Mucosa of descending colon (tissue), 3 donors: ENCODE measurements at regions not wholly inside any gene's neighbourhood (a gene's known extent, or its start where the extent isn't known, plus 50 kb on each side); places are given as distances from the start of the nearest gene placed in this dataset.

Experiments used
- ATAC-seq: fragments of 200-7000 bp; cut with Tn5 transposase; one replicate; pipeline ENCODE4 v1.9.1; 2020; ENCODE audit warnings: mild to moderate bottlenecking, moderate library complexity
- DNase-seq, 3 donors: peaks; one replicate each; pipeline ENCODE4 v3.0.0-alpha.2; 2020
- H3K36me3 ChIP-seq: fragments of 200-600 bp; one replicate; pipeline ENCODE4 v1.8.0; 2021; ENCODE audit warnings: low read depth, mild to moderate bottlenecking
- H3K4me1 ChIP-seq: fragments of 200-600 bp; one replicate; pipeline ENCODE4 v1.8.0; 2021; ENCODE audit warnings: low read depth, mild to moderate bottlenecking
- H3K4me3 ChIP-seq: fragments of 200-600 bp; one replicate; pipeline ENCODE4 v1.8.0; 2021; ENCODE audit warnings: mild to moderate bottlenecking
- H3K9me3 ChIP-seq: fragments of 200-600 bp; one replicate; pipeline ENCODE4 v1.8.0; 2021; ENCODE audit warnings: mild to moderate bottlenecking
- CTCF ChIP-seq: fragments of 200-600 bp; IDR thresholded peaks from one replicate; pipeline ENCODE4 v1.8.0; 2022; ENCODE audit warnings: antibody characterized with exemption, mild to moderate bottlenecking
- intact Hi-C, 2 donors: fragments of 100-400 bp; cut with DNase I in 1 of 2; cut with micrococcal nuclease in 1 of 2; formaldehyde crosslinking; loops; one replicate each; pipeline versions ENCODE4 v1.11.0 to v1.11.1; 2022; cut with DNase I, micrococcal nuclease
- donor health status: DM: no; HTN: no; CAD: no; lungs with moderate emphysema.
- donor health status: DM: no; HTN: no; CAD: no.
- donor health status: DM: no; HTN: yes; CAD: no.

- Histone ChIP-seq H3K9me3 (no peaks in the 10 kb centered on the region), H3K4me1 (no peaks in the 10 kb centered on the region), H3K4me3 (no peak overlapping the region), H3K36me3 (no peaks in the 10 kb centered on the region)
- intact Hi-C loops = no loop called here
- DNase-seq = no peak
- TF ChIP-seq CTCF = no peak
- ATAC-seq = no peak
Measured at GRCh38 chr3:174336784-174337183, 522.4 kb upstream of the NAALADL2 start.

- H3K4me3 ChIP-seq = no peak overlapping the region
- H3K4me1 ChIP-seq = no peaks in the 10 kb centered on the region
- H3K36me3 ChIP-seq = no peaks in the 10 kb centered on the region
- intact Hi-C loops = no loop called here
- no peak for DNase-seq
- TF ChIP-seq CTCF = no peak
- no peaks in the 10 kb centered on the region for H3K9me3 ChIP-seq
- no peak for ATAC-seq
Measured at GRCh38 chr3:174337227-174337626, 521.9 kb upstream of the NAALADL2 start.

GRCh38 chr3:174340624-174341587 is 518.2 kb upstream of the NAALADL2 start:
- intact Hi-C loops = no loop called here
- ATAC-seq = no peak
- no peak for DNase-seq
- Histone ChIP-seq H3K4me1 (no peaks in the 10 kb centered on the region), H3K9me3 (no peaks in the 10 kb centered on the region), H3K4me3 (no peak overlapping the region), H3K36me3 (no peaks in the 10 kb centered on the region)
- no peak for TF ChIP-seq CTCF

- intact Hi-C loops = no loop called here
- H3K36me3 ChIP-seq = no peaks in the 10 kb centered on the region
- no peak overlapping the region for H3K4me3 ChIP-seq
- ATAC-seq (no peak), DNase-seq (no peak)
- TF ChIP-seq CTCF = no peak
- H3K9me3 ChIP-seq = no peaks in the 10 kb centered on the region
- no peaks in the 10 kb centered on the region for H3K4me1 ChIP-seq
Measured at GRCh38 chr3:174342171-174342570, 517.0 kb upstream of the NAALADL2 start.

GRCh38 chr3:174342941-174343501 is 516.1 kb upstream of the NAALADL2 start:
- no peak for TF ChIP-seq CTCF
- ATAC-seq = no peak
- Histone ChIP-seq H3K36me3 (no peaks in the 10 kb centered on the region), H3K9me3 (no peaks in the 10 kb centered on the region), H3K4me3 (no peak overlapping the region), H3K4me1 (no peaks in the 10 kb centered on the region)
- no peak for DNase-seq
- intact Hi-C loops = no loop called here
